ENCODE measurements at regions not wholly inside any gene's neighbourhood (a gene's known extent, or its start where the extent isn't known, plus 50 kb on each side); places are given as distances from the start of the nearest gene placed in this dataset.

DNA sequence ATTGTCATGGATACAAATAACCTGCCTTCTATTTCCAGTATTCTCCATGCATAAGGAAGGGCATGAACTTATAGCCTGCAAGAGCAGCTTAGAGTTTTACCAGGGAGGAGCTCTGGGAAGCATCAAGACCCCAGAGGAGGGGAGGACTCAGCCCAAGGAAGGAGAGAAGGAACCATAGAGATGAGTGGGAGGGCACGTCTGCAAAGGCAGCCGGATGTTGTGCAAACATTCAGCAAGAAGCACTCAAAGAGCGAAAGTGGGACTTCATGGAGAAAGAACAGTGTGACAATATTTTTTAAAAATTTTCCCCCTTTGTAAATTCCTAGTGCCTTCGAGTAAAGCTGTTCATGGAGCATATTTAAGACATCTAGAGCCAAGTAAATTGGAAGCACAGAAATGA lies 270.1 kb upstream of the PTGER4 start:
- Histone ChIP-seq H3K36me3 (ENCODE audit: control insufficient read depth in 1 of 2, insufficient read depth in 2 of 2, low read length in 1 of 2) (no peaks in the 10 kb centered on the region), H3K27ac (ENCODE audit: low read depth in 1 of 2, low read length in 2 of 2) (no peak overlapping the region), H3K9me3 (ENCODE audit: control insufficient read depth, low read length) (no peaks in the 10 kb centered on the region), H3K27me3 (ENCODE audit: control insufficient read depth in 1 of 2, insufficient read depth in 2 of 2, low read length in 1 of 2) (no peaks in the 10 kb centered on the region), H3K4me3 (ENCODE audit: low read length in 2 of 2) (no peak overlapping the region), H3K4me1 (ENCODE audit: control insufficient read depth in 1 of 2, insufficient read depth in 2 of 2, low read length in 2 of 2) (no peaks in the 10 kb centered on the region)
- peak; percentile 17 for ATAC-seq (ENCODE audit: low FRiP score)
- peak in 1 of 2 donors; percentile 55 for DNase-seq
- WGBS, 2 donors = 61 to 70% methylated on average over 4 of the region's 4 CpGs
- intact Hi-C loops (cut with DNase I) = no loop called here

DNA sequence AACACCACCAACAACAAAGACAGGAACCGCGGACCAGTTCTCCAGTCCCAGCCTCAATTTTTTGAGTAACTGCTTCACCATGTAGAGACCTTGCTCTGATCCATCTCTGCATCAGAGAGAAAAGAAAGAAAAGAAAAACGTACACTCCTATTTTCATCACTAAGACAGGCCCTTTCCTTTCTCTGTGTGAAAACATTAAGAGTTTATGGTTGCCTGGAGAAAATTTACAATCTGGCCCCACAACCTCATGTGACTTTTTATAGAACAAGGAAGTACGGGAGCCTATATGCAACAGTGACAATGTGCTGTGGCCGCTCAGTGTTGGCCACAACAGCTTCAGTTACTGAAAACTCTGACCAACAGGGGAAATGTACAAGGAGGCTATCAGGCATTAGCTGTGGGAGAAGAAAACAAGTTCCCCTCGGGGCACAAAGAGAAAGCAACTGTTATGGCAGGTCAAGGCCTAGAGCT lies 272.9 kb upstream of the PTGER4 start:
- DNase-seq (no peak), ATAC-seq (ENCODE audit: low FRiP score) (no peak)
- intact Hi-C loops (cut with DNase I) = no loop called here
- H3K27ac ChIP-seq (ENCODE audit: low read depth in 1 of 2, low read length in 2 of 2) = no peak overlapping the region
- H3K27me3 ChIP-seq (ENCODE audit: control insufficient read depth in 1 of 2, insufficient read depth in 2 of 2, low read length in 1 of 2) = no peaks in the 10 kb centered on the region
- H3K4me1 ChIP-seq (ENCODE audit: control insufficient read depth in 1 of 2, insufficient read depth in 2 of 2, low read length in 2 of 2) = no peaks in the 10 kb centered on the region
- 59 to 63% methylated on average over 6 of the region's 6 CpGs for WGBS, 2 donors
- H3K36me3 ChIP-seq (ENCODE audit: control insufficient read depth in 1 of 2, insufficient read depth in 2 of 2, low read length in 1 of 2) = no peaks in the 10 kb centered on the region
- no peaks in the 10 kb centered on the region for H3K9me3 ChIP-seq (ENCODE audit: control insufficient read depth, low read length)
- no peak overlapping the region for H3K4me3 ChIP-seq (ENCODE audit: low read length in 2 of 2)

DNA sequence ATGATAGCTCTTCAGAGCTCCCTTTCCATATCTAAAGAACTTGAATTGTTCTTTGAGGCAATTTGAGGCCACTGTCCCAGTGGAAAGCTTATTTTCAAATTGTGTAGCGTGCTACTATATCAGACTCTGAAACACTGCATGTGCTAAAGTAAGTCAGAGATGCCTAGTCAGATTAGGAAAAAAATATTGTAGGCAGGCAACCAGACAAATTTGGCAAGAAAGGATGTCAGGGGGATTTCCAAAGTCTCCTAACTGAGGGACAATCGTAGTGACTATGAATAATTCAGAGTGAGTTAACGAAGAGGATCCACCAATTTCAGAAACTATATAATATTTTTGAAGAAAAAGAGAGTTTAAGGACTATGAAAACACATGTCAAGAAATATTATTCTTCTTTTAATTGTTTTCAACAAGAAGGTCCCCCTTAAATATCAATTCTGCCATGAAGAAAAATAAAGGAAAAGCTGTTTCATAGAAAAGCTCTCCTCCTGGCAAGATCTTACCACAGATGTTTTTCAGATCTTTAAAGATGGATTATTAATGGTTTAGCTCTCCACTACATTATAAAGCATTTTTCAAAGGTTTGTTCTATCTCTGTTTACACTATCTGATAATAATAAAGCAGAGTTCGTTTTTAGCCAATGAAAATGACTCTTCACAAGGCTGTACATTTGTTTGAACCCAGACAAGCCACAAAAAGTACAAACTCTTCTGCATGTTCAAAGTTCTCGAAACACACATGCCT lies 273.5 kb upstream of the PTGER4 start:
- no peak for DNase-seq
- no peak for ATAC-seq (ENCODE audit: low FRiP score)
- no peaks in the 10 kb centered on the region for H3K36me3 ChIP-seq (ENCODE audit: control insufficient read depth in 1 of 2, insufficient read depth in 2 of 2, low read length in 1 of 2)
- H3K27ac ChIP-seq (ENCODE audit: low read depth in 1 of 2, low read length in 2 of 2) = no peak overlapping the region
- intact Hi-C loops (cut with DNase I) = no loop called here
- H3K9me3 ChIP-seq (ENCODE audit: control insufficient read depth, low read length) = no peaks in the 10 kb centered on the region
- no peaks in the 10 kb centered on the region for H3K27me3 ChIP-seq (ENCODE audit: control insufficient read depth in 1 of 2, insufficient read depth in 2 of 2, low read length in 1 of 2)
- H3K4me1 ChIP-seq (ENCODE audit: control insufficient read depth in 1 of 2, insufficient read depth in 2 of 2, low read length in 2 of 2) = no peaks in the 10 kb centered on the region
- H3K4me3 ChIP-seq (ENCODE audit: low read length in 2 of 2) = no peak overlapping the region
- 49 to 50% methylated on average over 5 of the region's 5 CpGs for WGBS, 2 donors

DNA sequence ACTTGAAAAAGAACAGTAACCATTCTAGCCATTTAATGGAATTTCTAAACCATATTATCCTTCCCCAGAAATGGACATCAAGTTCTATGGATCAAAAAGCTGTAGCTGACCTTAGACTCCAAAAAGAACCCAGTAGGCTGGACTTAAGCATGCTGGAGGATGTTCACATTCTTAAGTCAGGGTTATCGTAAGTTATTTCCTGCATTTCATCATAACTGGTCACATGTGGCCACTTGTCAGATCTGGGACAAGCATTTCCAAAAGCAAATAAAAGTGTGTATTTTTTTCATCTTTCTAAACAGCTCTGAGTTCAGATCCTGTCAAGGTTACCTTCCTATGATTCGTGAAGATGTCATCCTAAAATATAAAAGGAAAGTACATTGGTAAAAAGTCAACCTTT lies 274.5 kb upstream of the PTGER4 start:
- H3K27ac ChIP-seq (ENCODE audit: low read depth in 1 of 2, low read length in 2 of 2) = no peak overlapping the region
- 61 to 69% methylated on average over 2 of the region's 2 CpGs for WGBS, 2 donors
- H3K4me3 ChIP-seq (ENCODE audit: low read length in 2 of 2) = no peak overlapping the region
- intact Hi-C loops (cut with DNase I) = no loop called here
- no peaks in the 10 kb centered on the region for H3K4me1 ChIP-seq (ENCODE audit: control insufficient read depth in 1 of 2, insufficient read depth in 2 of 2, low read length in 2 of 2)
- H3K36me3 ChIP-seq (ENCODE audit: control insufficient read depth in 1 of 2, insufficient read depth in 2 of 2, low read length in 1 of 2) = no peaks in the 10 kb centered on the region
- DNase-seq = no peak
- H3K9me3 ChIP-seq (ENCODE audit: control insufficient read depth, low read length) = no peaks in the 10 kb centered on the region
- H3K27me3 ChIP-seq (ENCODE audit: control insufficient read depth in 1 of 2, insufficient read depth in 2 of 2, low read length in 1 of 2) = no peaks in the 10 kb centered on the region
- no peak for ATAC-seq (ENCODE audit: low FRiP score)

DNA sequence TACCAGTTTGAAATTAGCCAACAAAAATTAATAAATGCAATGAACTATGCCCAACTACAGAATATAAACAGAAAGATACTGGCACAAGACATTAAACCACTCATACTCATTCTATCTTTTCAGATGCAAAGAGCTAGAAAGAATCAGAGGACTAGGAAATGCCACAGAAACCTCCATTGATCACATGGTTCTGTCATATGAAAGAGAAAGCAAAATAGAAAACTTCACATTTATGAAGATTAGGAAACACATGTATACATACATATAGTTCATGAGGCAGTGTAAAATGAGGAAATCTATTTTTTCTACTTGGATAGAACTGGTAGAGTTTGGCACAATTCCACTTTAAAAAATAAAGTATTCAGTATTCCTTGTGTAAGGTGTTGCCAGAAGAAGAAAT lies 275.1 kb upstream of the PTGER4 start:
- intact Hi-C loops (cut with DNase I) = no loop called here
- H3K27ac ChIP-seq (ENCODE audit: low read depth in 1 of 2, low read length in 2 of 2) = no peak overlapping the region
- no peak for ATAC-seq (ENCODE audit: low FRiP score)
- H3K36me3 ChIP-seq (ENCODE audit: control insufficient read depth in 1 of 2, insufficient read depth in 2 of 2, low read length in 1 of 2) = no peaks in the 10 kb centered on the region
- H3K9me3 ChIP-seq (ENCODE audit: control insufficient read depth, low read length) = no peaks in the 10 kb centered on the region
- H3K4me3 ChIP-seq (ENCODE audit: low read length in 2 of 2) = no peak overlapping the region
- H3K4me1 ChIP-seq (ENCODE audit: control insufficient read depth in 1 of 2, insufficient read depth in 2 of 2, low read length in 2 of 2) = no peaks in the 10 kb centered on the region
- no peak for DNase-seq
- no peaks in the 10 kb centered on the region for H3K27me3 ChIP-seq (ENCODE audit: control insufficient read depth in 1 of 2, insufficient read depth in 2 of 2, low read length in 1 of 2)

DNA sequence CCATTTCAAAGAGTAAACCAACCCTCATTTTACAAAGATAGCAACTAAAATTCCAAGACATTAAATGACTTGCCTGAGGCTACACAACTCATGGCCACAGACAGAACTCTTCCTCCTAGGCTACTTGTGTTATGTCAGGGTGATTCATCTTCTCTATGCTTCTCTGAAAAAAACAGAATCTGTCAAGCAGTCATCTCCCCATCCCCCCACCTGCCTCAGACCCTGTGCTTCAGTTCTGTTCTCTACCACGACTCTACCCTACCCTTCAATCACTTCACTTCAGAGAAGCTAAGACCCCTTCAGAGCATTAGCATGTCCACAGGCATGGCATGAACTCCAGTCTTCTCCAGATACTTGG lies 277.7 kb upstream of the PTGER4 start:
- DNase-seq (no peak), ATAC-seq (ENCODE audit: low FRiP score) (no peak)
- no peaks in the 10 kb centered on the region for H3K36me3 ChIP-seq (ENCODE audit: control insufficient read depth in 1 of 2, insufficient read depth in 2 of 2, low read length in 1 of 2)
- H3K4me1 ChIP-seq (ENCODE audit: control insufficient read depth in 1 of 2, insufficient read depth in 2 of 2, low read length in 2 of 2) = no peaks in the 10 kb centered on the region
- intact Hi-C loops (cut with DNase I) = no loop called here
- no peaks in the 10 kb centered on the region for H3K27me3 ChIP-seq (ENCODE audit: control insufficient read depth in 1 of 2, insufficient read depth in 2 of 2, low read length in 1 of 2)
- WGBS, 2 donors = 52 to 59% methylated on average over 1 of the region's 1 CpG
- H3K27ac ChIP-seq (ENCODE audit: low read depth in 1 of 2, low read length in 2 of 2) = no peak overlapping the region
- no peaks in the 10 kb centered on the region for H3K9me3 ChIP-seq (ENCODE audit: control insufficient read depth, low read length)
- no peak overlapping the region for H3K4me3 ChIP-seq (ENCODE audit: low read length in 2 of 2)

DNA sequence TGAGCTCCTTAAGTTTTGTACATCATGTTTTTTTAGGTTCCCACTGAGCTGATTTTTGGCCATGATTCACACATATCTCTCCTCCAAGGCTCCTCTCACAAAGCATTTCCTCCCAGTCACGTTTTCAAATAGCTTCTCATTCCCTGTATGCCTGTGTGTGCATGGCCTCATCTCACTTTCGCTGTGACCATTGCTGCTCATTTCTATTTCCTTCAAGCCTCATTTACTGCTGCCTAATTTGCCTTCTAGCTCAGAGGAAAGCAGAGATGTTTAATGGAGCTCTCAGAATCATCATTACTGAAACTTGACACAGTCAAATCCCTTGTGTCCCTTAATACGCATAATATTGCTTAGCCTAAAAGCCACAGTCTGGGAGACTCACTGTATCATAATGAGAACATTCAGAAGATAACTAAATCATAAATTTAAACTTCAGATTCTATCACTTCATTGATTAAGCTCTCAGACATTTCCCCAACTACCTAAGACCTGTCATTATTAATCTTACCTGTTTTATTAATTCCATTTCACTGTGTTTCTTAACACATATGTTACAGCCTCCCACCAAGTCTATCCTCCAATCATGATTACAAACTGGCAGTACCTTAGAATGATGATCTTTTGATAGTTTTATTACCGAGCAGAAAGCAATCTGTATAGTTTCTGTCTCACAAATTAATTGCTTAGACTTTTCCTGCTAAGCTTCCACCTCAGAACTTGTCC lies 278.3 kb upstream of the PTGER4 start:
- Histone ChIP-seq H3K4me1 (ENCODE audit: control insufficient read depth in 1 of 2, insufficient read depth in 2 of 2, low read length in 2 of 2) (no peaks in the 10 kb centered on the region), H3K27me3 (ENCODE audit: control insufficient read depth in 1 of 2, insufficient read depth in 2 of 2, low read length in 1 of 2) (no peaks in the 10 kb centered on the region), H3K27ac (ENCODE audit: low read depth in 1 of 2, low read length in 2 of 2) (no peak overlapping the region), H3K4me3 (ENCODE audit: low read length in 2 of 2) (no peak overlapping the region), H3K36me3 (ENCODE audit: control insufficient read depth in 1 of 2, insufficient read depth in 2 of 2, low read length in 1 of 2) (no peaks in the 10 kb centered on the region), H3K9me3 (ENCODE audit: control insufficient read depth, low read length) (no peaks in the 10 kb centered on the region)
- DNase-seq (no peak), ATAC-seq (ENCODE audit: low FRiP score) (no peak)
- intact Hi-C loops (cut with DNase I) = no loop called here
- WGBS, 2 donors = 59 to 63% methylated on average over 4 of the region's 4 CpGs

DNA sequence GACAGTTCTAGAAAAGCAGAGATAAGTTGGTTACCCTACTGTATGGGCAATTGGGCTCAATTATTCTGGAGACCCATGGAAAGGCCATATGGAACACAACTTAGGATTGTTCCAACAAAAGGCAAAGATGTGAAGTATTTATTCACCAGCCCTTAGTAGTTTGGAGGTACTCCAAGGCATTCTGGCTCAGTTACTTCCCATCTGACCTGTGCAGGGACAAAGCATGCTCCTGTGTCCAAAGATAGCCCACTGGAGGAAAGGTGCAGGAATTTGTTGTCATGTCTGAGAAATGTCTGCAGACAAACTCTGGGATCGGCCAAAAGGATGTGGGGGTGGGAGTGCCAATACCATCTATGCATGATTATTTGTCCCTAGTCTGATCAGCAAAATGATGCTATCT lies 279.5 kb upstream of the PTGER4 start:
- whole genome bisulfite sequencing, 2 donors = 63 to 86% methylated on average over 1 of the region's 1 CpG

DNA sequence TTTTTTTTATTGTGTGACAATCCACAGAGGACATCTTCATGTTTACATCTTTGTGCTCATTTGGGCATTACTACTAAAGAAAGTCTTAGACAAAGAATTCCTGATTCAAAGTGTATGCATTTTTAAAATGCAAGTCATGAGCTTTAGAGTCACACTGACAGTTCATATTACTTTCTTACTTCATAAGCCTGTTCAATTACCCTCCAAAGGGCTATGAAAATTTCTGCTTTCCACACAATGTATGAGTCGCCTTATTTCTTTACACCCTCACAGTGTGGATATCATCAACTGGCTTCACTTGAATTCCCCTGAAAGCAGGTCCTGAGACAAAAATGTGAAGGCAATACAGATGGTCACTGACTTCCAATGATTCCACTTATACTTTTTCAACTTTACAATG lies 280.4 kb upstream of the PTGER4 start:
- Histone ChIP-seq H3K4me1 (ENCODE audit: control insufficient read depth in 1 of 2, insufficient read depth in 2 of 2, low read length in 2 of 2) (no peaks in the 10 kb centered on the region), H3K27me3 (ENCODE audit: control insufficient read depth in 1 of 2, insufficient read depth in 2 of 2, low read length in 1 of 2) (no peaks in the 10 kb centered on the region), H3K4me3 (ENCODE audit: low read length in 2 of 2) (no peak overlapping the region), H3K27ac (ENCODE audit: low read depth in 1 of 2, low read length in 2 of 2) (no peak overlapping the region), H3K9me3 (ENCODE audit: control insufficient read depth, low read length) (no peaks in the 10 kb centered on the region), H3K36me3 (ENCODE audit: control insufficient read depth in 1 of 2, insufficient read depth in 2 of 2, low read length in 1 of 2) (no peaks in the 10 kb centered on the region)
- ATAC-seq (ENCODE audit: low FRiP score) (no peak), DNase-seq (no peak)
- intact Hi-C loops (cut with DNase I) = no loop called here
- 83 to 90% methylated on average over 1 of the region's 1 CpG for WGBS, 2 donors

More for the DNA sequence above, 279.5 kb upstream of the PTGER4 start:
- H3K4me1 ChIP-seq (ENCODE audit: control insufficient read depth in 1 of 2, insufficient read depth in 2 of 2, low read length in 2 of 2) = no peaks in the 10 kb centered on the region
- H3K4me3 ChIP-seq (ENCODE audit: low read length in 2 of 2) = no peak overlapping the region
- ATAC-seq (ENCODE audit: low FRiP score) (no peak), DNase-seq (no peak)
- intact Hi-C loops (cut with DNase I) = no loop called here
- no peaks in the 10 kb centered on the region for H3K36me3 ChIP-seq (ENCODE audit: control insufficient read depth in 1 of 2, insufficient read depth in 2 of 2, low read length in 1 of 2)
- H3K27ac ChIP-seq (ENCODE audit: low read depth in 1 of 2, low read length in 2 of 2) = no peak overlapping the region
- no peaks in the 10 kb centered on the region for H3K27me3 ChIP-seq (ENCODE audit: control insufficient read depth in 1 of 2, insufficient read depth in 2 of 2, low read length in 1 of 2)
- no peaks in the 10 kb centered on the region for H3K9me3 ChIP-seq (ENCODE audit: control insufficient read depth, low read length)

All from aorta (tissue), 5 donors.